D341Med (cell line): ENCODE measurements at regions not wholly inside any gene's neighbourhood (a gene's known extent, or its start where the extent isn't known, plus 50 kb on each side); places are given as distances from the start of the nearest gene placed in this dataset.

ENCODE experiments used
- DNase-seq: peaks from one replicate; pipeline ENCODE4 v3.0.0; 2012; ENCODE audit warnings: low spot score

DNA sequence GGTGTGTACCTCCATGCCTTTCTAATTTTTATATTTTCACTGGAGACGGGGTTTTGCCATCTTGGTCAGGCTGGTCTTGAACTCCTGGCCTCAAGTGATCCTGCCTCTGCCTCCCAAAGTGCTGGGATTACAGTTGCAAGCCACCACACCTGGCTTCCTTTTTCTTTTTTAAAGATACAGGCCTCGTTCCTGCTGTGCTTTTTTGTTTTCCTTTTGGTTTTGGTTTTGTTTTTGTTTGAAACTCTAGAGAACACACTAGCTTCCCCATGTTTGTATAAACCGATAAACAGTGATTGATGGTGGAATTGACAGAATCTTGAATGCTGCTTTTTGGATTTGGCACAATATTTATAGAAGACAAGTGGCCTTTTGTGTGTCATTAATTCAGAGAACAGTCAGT lies 1603.4 kb downstream of the MAT2B start:
- no peak for DNase-seq

DNA sequence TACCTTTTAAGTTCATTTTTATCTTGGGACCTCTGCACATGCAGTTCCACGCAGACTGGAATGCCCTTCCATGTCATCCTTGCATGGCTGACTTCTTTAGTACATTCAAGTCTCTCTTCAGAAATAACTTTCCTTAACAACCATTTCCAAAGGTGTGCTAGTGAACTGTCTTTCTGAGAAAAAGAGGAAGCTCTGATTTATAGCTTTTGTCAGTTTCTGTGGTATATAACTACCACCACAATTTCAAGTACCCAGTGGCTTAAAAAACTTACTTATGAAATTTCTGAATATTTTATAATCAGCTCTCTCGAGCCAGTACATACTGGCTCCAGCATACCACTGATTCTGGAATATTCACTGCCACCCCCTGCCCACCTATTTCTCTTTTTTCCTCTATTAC lies 1613.8 kb downstream of the MAT2B start:
- no peak for DNase-seq

DNA sequence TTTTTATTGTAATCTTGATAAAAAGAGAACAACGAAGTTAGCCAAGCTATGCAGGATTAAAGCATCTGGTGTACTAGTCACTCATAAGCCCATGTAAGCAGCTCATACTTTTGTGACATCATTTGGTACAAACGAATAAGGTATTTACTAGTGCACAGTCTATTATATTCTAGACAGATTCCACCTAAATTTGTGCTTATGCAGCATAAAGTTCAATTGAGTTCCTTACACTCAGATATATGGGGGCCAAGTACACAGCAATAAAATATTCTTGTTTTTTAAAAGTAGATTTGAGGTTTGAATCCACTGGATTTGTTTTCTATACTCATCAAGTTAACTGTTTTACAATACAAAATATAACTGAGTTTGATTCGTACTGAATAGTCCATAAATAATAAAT lies 1621.2 kb downstream of the MAT2B start:
- DNase-seq: no peak

DNA sequence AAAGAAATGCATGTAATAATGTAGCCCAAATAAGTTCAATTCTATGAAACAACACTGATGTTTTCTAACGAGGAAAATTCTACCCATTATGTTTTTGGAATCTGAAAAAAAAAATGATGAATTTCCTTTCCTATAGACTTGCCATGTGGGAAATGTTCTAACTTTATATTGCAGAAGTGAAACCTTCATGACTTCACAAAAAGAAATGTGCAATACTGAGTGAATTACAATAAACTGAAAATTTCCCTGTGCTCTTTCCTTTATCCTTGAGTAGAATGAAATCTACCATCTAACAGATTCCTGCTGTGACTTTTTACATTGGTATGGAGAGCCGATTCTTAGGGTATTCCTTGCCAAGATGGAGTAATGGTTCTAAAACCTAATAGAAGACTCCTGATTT lies 1622.5 kb downstream of the MAT2B start:
- no peak for DNase-seq

DNA sequence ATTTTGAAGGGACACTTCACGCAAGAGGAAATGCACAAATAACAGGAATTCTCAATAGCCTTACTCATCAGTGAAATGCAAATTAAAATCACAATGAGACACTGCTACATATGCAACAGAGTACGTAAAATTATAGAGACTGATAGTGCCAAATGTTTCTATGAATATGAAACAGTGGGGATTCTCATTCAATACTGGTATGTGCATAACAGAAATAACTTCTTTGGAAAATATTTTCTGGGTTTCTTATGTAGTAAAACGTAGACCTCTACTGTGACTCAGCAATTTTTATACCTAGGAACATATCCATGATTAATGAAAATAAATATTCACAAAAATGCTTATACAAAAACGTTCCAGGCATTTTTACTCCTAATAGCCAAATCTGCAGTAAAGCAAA lies 1625.2 kb downstream of the MAT2B start:
- no peak for DNase-seq

DNA sequence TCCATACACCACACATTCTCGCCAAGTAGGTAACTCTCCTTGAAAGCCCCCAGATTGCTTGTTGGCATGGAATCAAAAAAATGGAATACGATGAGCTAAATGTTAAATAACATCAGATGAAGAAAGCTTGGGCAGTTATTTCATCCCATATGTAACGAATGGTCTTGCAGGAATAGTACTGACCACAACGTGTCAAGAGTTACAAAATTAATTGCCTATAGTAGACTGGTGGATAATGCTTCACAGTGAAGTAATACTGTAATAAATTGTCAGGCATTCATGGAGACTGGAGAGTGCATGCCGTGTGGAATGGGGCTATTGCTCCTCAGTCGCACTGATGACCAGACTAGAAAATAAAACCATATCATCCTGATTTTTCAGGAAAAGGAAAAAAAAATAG lies 1628.7 kb downstream of the MAT2B start:
- no peak for DNase-seq

DNA sequence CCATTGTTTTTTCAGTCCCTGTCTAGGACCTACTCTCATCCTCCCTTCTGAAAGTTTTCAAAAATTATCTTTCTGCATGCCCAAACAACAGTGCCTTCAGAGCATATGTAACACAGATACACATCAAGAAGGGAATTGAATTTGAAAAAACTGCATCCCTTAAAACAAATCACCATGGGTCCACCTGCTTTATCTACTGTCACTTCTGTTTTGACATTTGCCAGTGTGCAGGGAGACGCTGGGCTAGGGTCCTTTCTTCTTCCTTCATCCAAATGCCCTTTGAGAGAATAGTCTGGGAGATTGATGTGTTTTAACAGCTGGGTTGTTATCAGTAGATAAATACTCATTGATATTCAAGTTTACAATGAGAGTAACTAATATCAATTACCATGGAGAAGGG lies 1630.1 kb downstream of the MAT2B start:
- no peak for DNase-seq

DNA sequence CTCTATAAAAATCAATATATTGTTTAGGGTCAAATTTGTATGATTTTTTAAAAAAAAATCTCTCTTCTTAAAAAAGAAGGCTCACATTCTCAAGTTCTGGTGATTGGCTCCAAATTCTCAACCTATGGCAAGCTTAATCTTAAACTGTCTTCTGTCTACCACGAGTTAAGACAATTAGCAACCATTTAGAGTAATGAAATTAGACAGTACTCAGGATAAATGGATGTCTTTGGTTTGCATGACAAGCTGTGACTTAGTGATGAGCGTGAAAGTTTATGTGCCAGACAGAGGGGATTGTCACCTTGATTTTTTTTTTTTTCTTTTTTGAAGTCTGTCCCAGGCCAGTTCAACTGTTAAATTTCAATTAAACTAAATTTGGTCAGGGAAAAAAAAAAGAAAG lies 1632.3 kb downstream of the MAT2B start:
- DNase-seq: no peak

DNA sequence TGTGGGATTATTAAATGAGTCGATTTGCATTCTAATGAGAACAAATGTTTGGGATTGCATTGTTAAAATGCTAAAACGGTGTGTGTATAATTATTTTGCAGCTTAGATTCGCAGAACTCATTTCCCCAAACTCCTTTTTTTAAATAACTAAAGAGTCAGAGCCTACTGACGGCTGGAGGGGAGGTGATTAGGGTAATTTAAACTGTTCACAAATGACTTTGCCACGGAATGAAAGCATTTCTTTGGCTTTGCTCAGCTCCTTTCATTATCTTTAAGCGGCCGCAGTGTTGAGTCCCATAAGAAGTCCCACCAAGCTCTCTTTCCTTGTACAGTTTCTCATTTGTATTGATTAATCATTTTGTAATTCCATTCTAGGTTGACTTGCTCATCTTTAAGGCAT lies 1632.8 kb downstream of the MAT2B start:
- no peak for DNase-seq

DNA sequence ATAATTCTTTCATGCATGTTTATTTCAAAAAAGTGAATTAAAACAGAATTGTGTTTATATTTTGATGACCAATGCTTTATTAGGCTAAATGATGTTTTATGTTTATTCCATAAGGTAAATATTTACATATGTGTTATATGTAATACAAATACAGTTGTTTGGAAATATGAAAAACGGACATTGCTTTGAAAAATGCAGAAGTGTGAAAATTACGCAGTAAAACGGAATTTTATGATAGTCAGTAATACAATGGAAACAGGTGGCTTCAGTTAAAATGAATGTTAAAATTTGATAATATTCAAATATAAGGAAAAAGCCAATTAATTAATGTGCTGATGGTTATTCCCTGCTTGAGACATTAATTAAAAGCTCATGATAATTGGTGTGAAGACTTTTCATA lies 1633.8 kb downstream of the MAT2B start:
- DNase-seq: no peak

DNA sequence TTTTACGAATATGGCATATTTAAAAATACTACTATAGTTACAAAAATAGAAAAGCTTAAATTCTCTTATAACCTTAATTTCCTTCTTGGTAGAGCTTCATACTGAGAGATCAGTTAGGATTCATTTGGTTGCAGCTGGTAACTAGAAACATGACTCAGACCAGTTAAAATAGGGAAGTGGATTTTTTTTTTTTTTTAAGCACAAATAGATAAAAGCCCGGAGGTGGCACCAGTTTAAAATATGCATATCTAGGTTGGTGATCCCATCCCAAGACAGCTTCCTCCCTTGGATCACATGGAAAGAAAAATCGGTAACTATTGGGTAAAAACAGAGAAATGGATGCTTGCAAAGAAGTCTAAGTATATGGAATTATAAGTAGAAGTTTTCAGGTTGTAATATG lies 1634.3 kb downstream of the MAT2B start:
- DNase-seq: no peak

DNA sequence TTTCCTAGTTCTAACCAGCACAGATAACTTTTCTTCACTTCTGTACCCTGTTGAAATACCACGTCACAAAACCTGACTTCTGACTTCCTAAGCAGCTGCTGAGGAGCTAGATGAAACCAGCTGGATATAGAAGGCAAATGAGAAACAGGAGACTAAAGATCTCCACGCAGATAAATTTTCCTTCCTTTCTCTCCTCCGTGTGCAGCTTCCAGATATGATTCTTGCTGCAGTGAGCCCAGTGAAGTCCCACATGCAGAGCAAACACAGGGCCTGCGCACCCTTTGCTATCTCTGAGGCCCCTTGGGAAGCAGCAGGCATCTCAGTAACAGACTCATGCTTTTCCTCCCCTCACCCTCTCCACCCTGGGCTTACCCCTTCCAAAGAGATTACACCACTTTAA lies 1638.3 kb downstream of the MAT2B start:
- no peak for DNase-seq

DNA sequence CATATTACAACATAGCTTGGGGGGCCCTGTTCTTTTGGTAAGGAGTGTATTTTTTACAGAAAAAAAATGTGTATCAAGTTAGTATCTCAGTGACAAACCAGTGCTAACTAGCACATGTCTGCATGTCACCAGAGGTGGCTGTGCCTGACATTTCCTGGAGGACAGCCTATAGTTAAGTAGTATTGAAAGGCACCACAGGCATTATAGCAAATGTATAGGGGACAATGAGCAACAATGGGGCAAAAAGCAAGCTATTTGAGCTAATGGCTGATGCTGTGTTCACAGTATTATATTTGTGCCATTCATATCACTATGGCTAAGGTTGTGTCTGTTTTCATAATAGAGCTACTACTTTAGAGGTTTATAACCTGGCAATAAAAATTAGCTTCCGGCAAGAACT lies 1644.0 kb downstream of the MAT2B start:
- no peak for DNase-seq

DNA sequence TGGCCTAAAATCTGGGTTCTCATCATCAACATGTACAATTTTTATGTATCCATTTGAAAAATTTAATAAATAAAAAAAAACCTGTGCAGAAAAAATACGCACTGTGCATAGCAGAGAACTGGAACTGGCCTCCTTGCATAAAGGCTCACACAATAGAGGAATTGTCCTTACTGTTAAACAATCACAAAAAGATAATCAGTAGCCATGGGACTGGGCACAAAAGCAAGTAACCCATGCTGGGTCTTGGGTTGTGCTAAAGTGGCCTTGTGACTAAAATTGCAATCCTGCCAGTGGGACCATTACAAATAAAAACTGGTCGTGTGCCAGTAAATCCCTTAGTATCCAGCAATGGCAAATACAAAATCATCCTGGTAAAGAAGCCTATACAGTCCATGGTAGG lies 1646.6 kb downstream of the MAT2B start:
- no peak for DNase-seq

DNA sequence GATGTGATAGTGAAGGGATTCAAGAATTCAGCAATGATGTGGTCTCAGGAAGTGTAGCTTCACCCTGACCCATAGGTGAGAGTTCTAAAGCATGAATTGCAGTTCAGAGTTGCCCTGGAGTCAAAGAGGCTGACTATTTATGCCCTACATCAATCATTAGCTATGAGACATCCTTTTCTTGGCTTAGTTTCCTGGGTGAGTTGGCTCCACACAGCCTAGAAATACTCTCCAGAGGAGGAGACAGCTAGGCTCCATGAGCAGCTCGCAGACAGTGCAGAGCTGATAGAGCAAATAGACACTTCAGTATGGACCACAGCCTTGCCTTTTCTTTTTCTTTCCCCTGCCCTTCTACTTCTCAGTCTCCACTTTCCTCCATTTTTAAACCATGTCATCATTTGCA lies 1651.8 kb downstream of the MAT2B start:
- no peak for DNase-seq

DNA sequence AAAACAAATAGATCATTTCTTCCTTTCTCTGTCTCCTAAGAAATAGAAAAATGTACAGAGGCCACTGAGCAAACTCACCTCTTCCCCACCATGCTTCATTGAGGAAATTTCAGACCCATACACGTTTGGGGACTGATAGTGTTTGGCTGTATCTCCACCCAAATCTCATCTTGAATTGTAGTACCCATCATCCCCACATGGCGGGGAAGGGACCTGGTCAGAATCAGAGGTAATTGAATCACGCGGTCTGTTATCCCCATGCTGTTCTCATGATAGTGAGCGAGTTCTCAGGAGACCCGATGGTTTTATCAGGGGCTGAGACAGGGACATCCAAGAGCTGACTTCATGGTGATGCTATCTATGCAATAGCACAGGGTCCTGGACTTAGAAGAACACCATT lies 1655.8 kb downstream of the MAT2B start:
- DNase-seq: no peak

DNA sequence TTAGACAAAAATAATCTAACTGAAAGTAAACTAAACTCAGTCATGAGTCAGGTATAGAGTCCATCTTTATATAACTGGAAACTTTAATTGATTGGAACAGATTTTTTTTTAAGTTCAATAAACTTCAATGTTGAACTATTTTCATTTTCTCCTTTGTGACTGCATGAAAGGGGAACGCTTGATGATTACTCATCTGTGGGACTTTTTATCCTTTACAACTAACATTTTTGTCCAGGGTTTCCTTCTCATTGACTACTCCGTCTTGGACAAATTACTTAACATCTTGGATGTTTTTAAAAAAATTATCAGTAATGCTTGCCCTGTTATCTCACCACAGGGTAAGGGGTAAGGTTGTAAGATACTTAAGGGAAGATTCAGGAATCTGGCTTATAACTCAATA lies 1658.4 kb downstream of the MAT2B start:
- no peak for DNase-seq

DNA sequence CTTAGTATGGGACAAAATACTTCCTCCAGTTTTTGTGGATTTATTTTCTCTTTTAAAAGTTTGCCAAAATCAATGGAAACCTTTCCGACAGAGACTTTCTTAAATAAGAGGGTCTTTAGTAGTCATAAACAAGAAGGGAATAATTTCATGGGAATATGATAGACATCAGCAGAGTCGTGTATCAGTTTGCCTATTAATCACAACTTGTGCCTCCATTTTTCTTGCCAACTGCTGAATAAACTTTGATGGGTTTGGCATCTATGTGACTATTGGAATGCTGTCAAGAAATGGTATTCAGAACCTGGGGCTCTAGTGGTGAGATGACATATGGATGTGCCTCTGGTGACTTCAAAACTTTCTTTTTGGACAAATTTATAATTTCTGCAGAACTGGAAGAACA lies 1668.2 kb downstream of the MAT2B start:
- no peak for DNase-seq

DNA sequence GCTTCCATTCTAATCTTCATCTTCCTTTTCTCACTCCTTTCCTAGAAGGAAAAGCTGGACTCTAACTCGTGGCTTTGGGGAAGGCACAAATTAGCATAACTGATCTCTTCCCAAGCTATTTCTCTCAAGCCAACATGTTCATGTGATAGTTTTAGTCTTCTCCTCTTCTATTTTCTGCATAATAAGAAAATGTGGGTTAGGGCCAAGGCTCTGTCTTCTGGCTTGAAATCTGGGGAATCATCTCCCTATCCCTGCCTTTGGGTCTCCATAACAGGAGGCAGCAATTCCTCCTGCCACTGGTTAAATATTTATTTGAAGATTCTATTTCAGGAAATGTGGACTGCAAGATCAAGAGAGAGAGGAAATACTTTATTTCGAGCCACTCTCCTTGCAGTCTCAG lies 1669.6 kb downstream of the MAT2B start:
- no peak for DNase-seq

DNA sequence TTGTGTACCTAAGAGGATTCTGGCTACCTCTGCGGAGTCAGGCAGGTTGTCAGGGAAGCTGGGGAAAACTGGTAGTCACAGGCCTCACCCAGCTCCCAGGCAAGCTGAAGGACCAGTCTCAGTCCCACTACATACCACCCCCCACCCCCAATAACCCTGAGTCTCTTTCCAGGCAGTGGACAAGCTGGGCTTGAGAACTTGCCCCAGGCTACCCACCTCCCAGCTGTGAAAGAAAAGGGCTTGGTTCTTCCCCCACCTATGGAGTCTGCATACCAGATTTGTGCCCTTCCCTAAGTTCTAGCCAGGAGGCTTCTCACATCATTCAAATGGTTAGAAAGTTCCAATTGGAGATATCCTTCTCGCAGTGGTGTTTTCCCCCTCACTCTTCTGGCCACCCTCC lies 1678.8 kb downstream of the MAT2B start:
- no peak for DNase-seq

DNA sequence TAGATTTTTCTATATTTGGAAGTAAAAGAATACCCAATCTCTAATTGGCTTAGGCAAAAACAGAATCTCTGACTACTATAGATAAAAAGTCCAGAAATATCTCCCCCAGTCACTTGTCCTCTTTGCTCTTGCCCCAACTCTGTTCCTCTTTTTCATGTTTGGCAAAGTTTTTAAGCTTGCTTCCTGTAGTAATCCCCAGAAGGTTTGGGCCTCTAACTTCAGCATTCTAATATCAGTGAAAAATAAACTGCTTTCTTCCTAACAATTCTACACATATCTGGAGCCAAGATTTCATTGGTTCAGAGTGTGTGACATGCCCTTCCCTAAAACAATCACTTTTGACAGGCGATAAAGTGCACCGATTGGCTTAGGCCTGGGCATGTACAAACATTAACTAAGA lies 1680.3 kb downstream of the MAT2B start:
- DNase-seq: no peak

DNA sequence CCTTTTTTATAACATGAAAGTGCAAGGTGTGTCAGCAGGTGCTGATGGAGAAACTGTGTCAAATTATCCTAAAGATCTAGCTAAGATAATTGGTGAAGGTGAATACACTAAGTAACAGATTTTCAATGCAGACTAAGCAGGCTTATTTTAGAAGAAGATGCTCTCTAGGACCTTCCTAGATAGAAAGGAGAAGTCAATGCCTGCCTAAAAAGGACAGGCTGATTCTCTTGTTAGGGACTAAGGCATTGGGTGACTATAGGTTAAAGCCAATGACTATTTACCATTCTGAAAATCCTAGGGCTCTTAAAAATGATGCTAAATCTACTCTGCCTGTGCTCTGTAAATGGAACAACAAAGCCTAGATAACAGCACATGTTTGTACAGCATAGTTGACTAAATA lies 1682.4 kb downstream of the MAT2B start:
- DNase-seq: no peak

DNA sequence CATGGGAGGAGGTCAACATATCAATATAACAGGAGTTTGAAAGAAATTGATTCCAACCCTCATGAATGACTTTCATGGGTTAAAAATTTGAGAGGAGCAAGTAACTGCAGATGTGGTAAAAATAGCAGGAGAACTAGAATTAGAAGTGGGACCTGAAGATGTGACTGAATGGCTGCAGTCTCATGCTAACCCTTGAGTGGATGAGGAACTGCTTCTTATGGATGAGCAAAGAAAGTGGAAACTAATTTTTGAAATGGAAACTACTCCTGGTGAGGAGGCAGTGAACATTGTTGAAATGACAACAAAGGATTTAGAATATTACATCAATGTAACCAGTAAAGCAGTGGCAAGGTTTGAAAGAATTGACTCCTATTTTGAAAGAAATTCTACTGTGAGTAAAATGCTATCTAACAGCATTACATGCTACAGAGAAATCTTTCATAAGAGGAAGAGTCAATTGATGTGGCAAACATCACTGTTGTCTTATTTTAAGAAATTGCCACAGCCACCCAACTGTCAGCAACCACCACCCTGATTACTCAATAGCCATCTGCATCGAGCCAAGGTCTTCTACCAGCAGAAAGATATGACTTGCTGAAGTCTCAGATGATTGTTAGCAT lies 1683.2 kb downstream of the MAT2B start:
- DNase-seq: no peak

DNA sequence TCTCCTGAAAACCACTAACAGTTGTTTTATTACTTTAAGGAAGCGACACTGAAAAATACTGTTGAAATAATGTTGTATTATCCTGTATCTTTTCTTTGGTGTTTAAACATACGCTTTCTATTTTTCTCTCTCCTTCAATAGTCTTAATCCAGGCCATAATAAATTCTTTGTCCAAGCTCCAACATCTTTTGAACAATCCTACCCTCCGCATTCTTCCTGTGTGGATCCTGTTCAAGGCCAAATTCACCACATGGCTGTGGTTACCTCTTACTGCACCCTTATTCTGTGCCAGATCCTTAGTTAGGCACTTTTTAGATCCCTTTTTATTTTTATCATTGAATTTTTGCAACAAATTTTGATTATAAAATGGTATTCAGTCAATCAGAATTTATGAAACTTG lies 1691.5 kb downstream of the MAT2B start:
- no peak for DNase-seq

DNA sequence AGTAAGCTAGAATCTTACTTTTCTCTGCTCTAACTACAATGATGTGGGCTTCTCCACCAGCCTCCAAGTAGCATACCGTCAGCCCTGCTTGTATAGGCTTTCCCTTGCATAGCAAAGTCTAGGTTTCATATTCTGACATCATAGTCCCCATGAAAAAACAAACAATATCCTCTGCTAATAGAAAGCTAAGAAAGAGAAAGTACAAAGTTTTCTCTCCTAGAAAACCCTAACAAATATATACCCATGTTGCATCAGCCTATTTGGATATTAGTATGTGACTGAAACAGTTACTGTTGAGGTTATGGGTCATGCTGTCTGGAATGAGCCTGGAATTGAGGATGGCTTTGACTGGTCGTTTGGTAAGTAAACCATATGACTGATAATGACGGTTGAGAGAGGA lies 1696.0 kb downstream of the MAT2B start:
- DNase-seq: no peak
